Smooth muscle cell (in vitro differentiated cells): ENCODE measurements at regions not wholly inside any gene's neighbourhood (a gene's known extent, or its start where the extent isn't known, plus 50 kb on each side); places are given as distances from the start of the nearest gene placed in this dataset.
A peak's percentile ranks its signal among the peaks of the same experiment; 100 is the strongest.

Experiments
- DNase-seq: peaks from one replicate; lab custom pipeline; 2025; ENCODE audit not compliant: unreplicated experiment; lab: John Stamatoyannopoulos, UW
- H2AFZ ChIP-seq: fragments of 200-600 bp; sonication (generic); 2 replicates; pipeline ENCODE4 v1.6.0; 2016; ENCODE audit warnings: antibody characterized with exemption, low read depth, mild to moderate bottlenecking
- H3F3A ChIP-seq: fragments of 200-600 bp; sonication (generic); 2 replicates; pipeline ENCODE4 v1.6.0; 2017; ENCODE audit warnings: antibody characterized with exemption, low read depth
- H3K27ac ChIP-seq: fragments of 200-600 bp; sonication (generic); 2 replicates; pipeline ENCODE4 v1.5.1; 2016; ENCODE audit warnings: low read depth, mild to moderate bottlenecking
- H3K27me3 ChIP-seq: fragments of 200-600 bp; sonication (generic); 2 replicates; pipeline ENCODE4 v1.6.1; 2016; ENCODE audit warnings: low read depth, mild to moderate bottlenecking
- H3K36me3 ChIP-seq: fragments of 200-600 bp; sonication (generic); 2 replicates; pipeline ENCODE4 v1.5.1; 2016; ENCODE audit warnings: low read depth
- H3K4me1 ChIP-seq: fragments of 200-600 bp; sonication (generic); 2 replicates; pipeline ENCODE4 v1.5.1; 2016; ENCODE audit warnings: low read depth
- H3K4me2 ChIP-seq: fragments of 200-600 bp; sonication (generic); 2 replicates; pipeline ENCODE4 v1.6.0; 2016; ENCODE audit warnings: mild to moderate bottlenecking
- H3K4me3 ChIP-seq: fragments of 200-600 bp; sonication (generic); 2 replicates; pipeline ENCODE4 v1.5.1; 2016; ENCODE audit warnings: mild to moderate bottlenecking
- H3K79me2 ChIP-seq: fragments of 200-600 bp; sonication (generic); 2 replicates; pipeline ENCODE4 v1.6.0; 2016; ENCODE audit warnings: low read depth, mild to moderate bottlenecking
- H3K9ac ChIP-seq: fragments of 200-600 bp; sonication (generic); 2 replicates; pipeline ENCODE4 v1.6.0; 2016; ENCODE audit warnings: low read depth
- H3K9me3 ChIP-seq: fragments of 200-600 bp; sonication (generic); replicated peaks from 2 replicates; pipeline ENCODE4 v1.5.1; 2016; ENCODE audit warnings: low read depth
- H4K20me1 ChIP-seq: fragments of 200-600 bp; sonication (generic); 2 replicates; pipeline ENCODE4 v1.6.0; 2016; ENCODE audit warnings: low read depth
- CTCF ChIP-seq: fragments of 200-600 bp; sonication (generic); IDR thresholded peaks from 2 replicates; pipeline ENCODE4 v1.5.1; 2017; ENCODE audit warnings: borderline replicate concordance, mild to moderate bottlenecking, antibody characterized with exemption; ENCODE audit not compliant: insufficient read depth, poor library complexity, severe bottlenecking
- WGBS: methylation state at CpG from one replicate; pipeline ENCODE4 v1.1.7; 2016; ENCODE audit warnings: low lambda C conversion rate; 5-methylcytosine and 5-hydroxymethylcytosine counted together

- Histone ChIP-seq H3K36me3 (no peaks in the 10 kb centered on the region), H3K9ac (no peak overlapping the region), H3K27me3 (no peaks in the 10 kb centered on the region), H3K4me1 (no peaks in the 10 kb centered on the region), H3K27ac (no peak overlapping the region), H2AFZ (no peak overlapping the region), H3K4me3 (no peak overlapping the region), H4K20me1 (no peaks in the 10 kb centered on the region), H3K4me2 (no peak overlapping the region), H3F3A (no peaks in the 10 kb centered on the region), H3K79me2 (no peaks in the 10 kb centered on the region), H3K9me3 (peaks cover 3% of the 10 kb centered on the region)
- WGBS, result 87% methylated on average over 1 of the region's 1 CpG
- TF ChIP-seq CTCF, result no peak
- DNase-seq, result no peak
Measured at GRCh38 chr4:64144994-64145393, 264.3 kb downstream of the TECRL start.

GRCh38 chr4:64130907-64131306 is 278.3 kb downstream of the TECRL start:
- no peak for TF ChIP-seq CTCF
- Histone ChIP-seq H3K9me3 (no peaks in the 10 kb centered on the region), H3K79me2 (no peaks in the 10 kb centered on the region), H3K4me3 (no peak overlapping the region), H2AFZ (no peak overlapping the region), H3K27me3 (no peaks in the 10 kb centered on the region), H3F3A (no peaks in the 10 kb centered on the region), H3K4me1 (no peaks in the 10 kb centered on the region), H3K36me3 (no peaks in the 10 kb centered on the region), H4K20me1 (no peaks in the 10 kb centered on the region), H3K9ac (no peak overlapping the region), H3K27ac (no peak overlapping the region), H3K4me2 (no peak overlapping the region)
- no peak for DNase-seq
- 26% methylated on average over 4 of the region's 4 CpGs for WGBS

- Histone ChIP-seq H2AFZ (peak overlapping the region; percentile 64), H3K79me2 (no peaks in the 10 kb centered on the region), H3K9ac (no peak overlapping the region), H3K4me2 (no peak overlapping the region), H3K27me3 (no peaks in the 10 kb centered on the region), H3K9me3 (no peaks in the 10 kb centered on the region), H3K4me1 (no peaks in the 10 kb centered on the region), H3K36me3 (no peaks in the 10 kb centered on the region), H3K4me3 (no peak overlapping the region), H4K20me1 (no peaks in the 10 kb centered on the region), H3F3A (no peaks in the 10 kb centered on the region), H3K27ac (no peak overlapping the region)
- WGBS, result 78% methylated on average over 1 of the region's 1 CpG
- no peak for TF ChIP-seq CTCF
- no peak for DNase-seq
Measured at GRCh38 chr4:64125354-64125753, 283.9 kb downstream of the TECRL start.

GRCh38 chr4:64121803-64122202 is 287.4 kb downstream of the TECRL start:
- Histone ChIP-seq H3K27ac (no peak overlapping the region), H3K27me3 (no peaks in the 10 kb centered on the region), H3F3A (no peaks in the 10 kb centered on the region), H3K36me3 (no peaks in the 10 kb centered on the region), H3K4me2 (no peak overlapping the region), H3K4me1 (no peaks in the 10 kb centered on the region), H4K20me1 (no peaks in the 10 kb centered on the region), H3K4me3 (no peak overlapping the region), H2AFZ (no peak overlapping the region), H3K9ac (no peak overlapping the region), H3K9me3 (peaks cover 3% of the 10 kb centered on the region), H3K79me2 (no peaks in the 10 kb centered on the region)
- DNase-seq, result no peak
- WGBS, result 82% methylated on average over 4 of the region's 4 CpGs
- no peak for TF ChIP-seq CTCF
